DOHH2 (cell line): ENCODE measurements at regions not wholly inside any gene's neighbourhood (a gene's known extent, or its start where the extent isn't known, plus 50 kb on each side); places are given as distances from the start of the nearest gene placed in this dataset.

ENCODE experiments used
- CTCF ChIP-seq: fragments of 200-600 bp; sonication (generic); IDR thresholded peaks from one replicate; pipeline ENCODE4 v1.5.1; 2014; ENCODE audit warnings: antibody characterized with exemption, mild to moderate bottlenecking, low read depth, low read length; ENCODE audit not compliant: poor library complexity, severe bottlenecking
- EZH2phosphoT487 ChIP-seq: fragments of 200-600 bp; sonication (generic); IDR thresholded peaks from 2 replicates; pipeline ENCODE4 v1.6.1; 2017; ENCODE audit warnings: borderline replicate concordance, mild to moderate bottlenecking, antibody characterized with exemption, low read length, moderate library complexity, mixed read lengths

- TF ChIP-seq EZH2phosphoT487: no peak
- no peak for TF ChIP-seq CTCF
Observed at GRCh38 chr10:130771491-130771946, 540.0 kb downstream of the TCERG1L start.
